ENCODE measurements at regions not wholly inside any gene's neighbourhood (a gene's known extent, or its start where the extent isn't known, plus 50 kb on each side); places are given as distances from the start of the nearest gene placed in this dataset.

DNA sequence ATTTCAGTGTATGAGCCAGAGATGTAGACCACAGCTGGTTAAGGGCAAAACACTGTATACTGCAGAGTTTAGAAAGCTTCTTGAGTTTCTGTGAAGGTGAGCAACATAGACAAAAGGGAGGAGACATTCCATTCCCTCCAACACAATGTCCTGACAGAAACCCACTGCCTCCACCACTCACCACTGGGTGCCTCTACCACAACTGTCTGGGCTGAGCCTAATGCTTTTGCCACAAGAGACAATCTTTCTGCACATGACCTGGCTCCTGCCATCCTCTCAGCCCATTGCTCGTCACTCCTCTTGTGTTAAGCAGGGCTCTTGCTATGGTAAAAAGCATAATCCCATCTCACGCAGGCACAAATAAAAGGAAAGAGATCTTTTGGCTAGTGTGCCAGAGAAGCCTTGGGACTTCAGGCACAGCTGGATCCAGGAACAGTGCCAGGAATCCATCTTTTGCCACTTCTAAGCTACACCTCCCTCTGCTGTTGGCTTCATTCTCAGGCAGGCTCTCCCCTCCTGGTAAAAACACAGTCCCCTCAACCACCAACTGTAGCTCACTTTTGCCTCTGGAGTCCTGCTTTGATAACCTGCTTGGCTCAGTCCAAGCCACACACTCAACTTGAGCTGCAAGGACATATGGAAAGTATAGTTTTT is 140.6 kb upstream of the PRR20G start:
- DNase-seq (ENCODE audit: low read depth): no peak
- H3K36me3 ChIP-seq (ENCODE audit: control insufficient read depth, insufficient read depth, low read length, severe bottlenecking): no peaks in the 10 kb centered on the region
- no peaks in the 10 kb centered on the region for H3K4me1 ChIP-seq (ENCODE audit: control insufficient read depth, insufficient read depth, low read length)
- no peaks in the 10 kb centered on the region for H3K9me3 ChIP-seq (ENCODE audit: control insufficient read depth, low read length)
- H3K4me3 ChIP-seq (ENCODE audit: low read length): no peak overlapping the region
- no peak overlapping the region for H3K9ac ChIP-seq (ENCODE audit: low read length)
- peaks cover 63% of the 10 kb centered on the region for H3K27me3 ChIP-seq (replicated peaks; ENCODE audit: control insufficient read depth, insufficient read depth, low read length)

DNA sequence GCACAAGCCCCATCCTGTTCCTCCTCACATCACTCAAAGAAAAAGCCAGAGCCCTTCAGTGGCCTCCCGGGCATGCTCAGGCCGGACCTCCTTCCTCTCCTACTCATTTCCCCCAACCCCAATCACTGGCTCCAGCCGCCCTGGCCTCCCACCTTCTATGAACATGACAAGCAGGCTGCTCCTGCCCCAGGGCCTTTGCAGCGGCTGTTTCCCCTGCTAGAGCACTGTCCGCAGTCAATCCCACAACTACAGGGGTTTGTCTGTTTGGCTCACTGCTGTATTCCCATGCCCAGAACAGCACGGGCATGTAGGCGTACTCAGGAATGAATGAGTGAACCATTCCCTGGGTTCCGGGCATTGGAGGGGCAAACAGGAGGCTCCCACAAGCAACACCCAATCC is 139.8 kb upstream of the PRR20G start:
- no peak overlapping the region for H3K4me3 ChIP-seq (ENCODE audit: low read length)
- H3K4me1 ChIP-seq (ENCODE audit: control insufficient read depth, insufficient read depth, low read length): no peaks in the 10 kb centered on the region
- no peaks in the 10 kb centered on the region for H3K36me3 ChIP-seq (ENCODE audit: control insufficient read depth, insufficient read depth, low read length, severe bottlenecking)
- H3K9ac ChIP-seq (ENCODE audit: low read length): no peak overlapping the region
- no peak for DNase-seq (ENCODE audit: low read depth)
- H3K9me3 ChIP-seq (ENCODE audit: control insufficient read depth, low read length): no peaks in the 10 kb centered on the region
- peaks cover 70% of the 10 kb centered on the region for H3K27me3 ChIP-seq (replicated peaks; ENCODE audit: control insufficient read depth, insufficient read depth, low read length)

DNA sequence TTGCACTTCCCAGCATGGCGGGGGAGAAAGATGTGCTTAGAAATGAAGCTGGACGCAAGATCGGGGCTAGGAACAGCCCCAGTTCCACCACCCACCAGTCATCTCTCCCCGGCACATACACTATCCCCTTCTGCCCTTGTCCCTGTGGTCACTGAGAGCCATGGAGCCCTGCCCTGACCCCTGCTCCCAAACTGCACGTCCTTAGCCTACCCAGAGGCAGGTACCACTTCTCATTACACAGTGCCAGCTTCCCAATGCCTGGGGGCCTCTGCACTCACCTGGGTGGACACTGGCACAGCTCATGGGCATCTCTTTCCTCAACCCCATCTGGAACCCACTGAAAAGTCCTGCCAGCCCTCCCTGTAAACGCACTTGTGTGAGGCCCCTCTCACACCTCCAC is 139.3 kb upstream of the PRR20G start:
- no peak overlapping the region for H3K9ac ChIP-seq (ENCODE audit: low read length)
- DNase-seq (ENCODE audit: low read depth): no peak
- peaks cover 73% of the 10 kb centered on the region for H3K27me3 ChIP-seq (replicated peaks; ENCODE audit: control insufficient read depth, insufficient read depth, low read length)
- no peaks in the 10 kb centered on the region for H3K4me1 ChIP-seq (ENCODE audit: control insufficient read depth, insufficient read depth, low read length)
- H3K9me3 ChIP-seq (ENCODE audit: control insufficient read depth, low read length): no peaks in the 10 kb centered on the region
- no peaks in the 10 kb centered on the region for H3K36me3 ChIP-seq (ENCODE audit: control insufficient read depth, insufficient read depth, low read length, severe bottlenecking)
- H3K4me3 ChIP-seq (ENCODE audit: low read length): no peak overlapping the region

DNA sequence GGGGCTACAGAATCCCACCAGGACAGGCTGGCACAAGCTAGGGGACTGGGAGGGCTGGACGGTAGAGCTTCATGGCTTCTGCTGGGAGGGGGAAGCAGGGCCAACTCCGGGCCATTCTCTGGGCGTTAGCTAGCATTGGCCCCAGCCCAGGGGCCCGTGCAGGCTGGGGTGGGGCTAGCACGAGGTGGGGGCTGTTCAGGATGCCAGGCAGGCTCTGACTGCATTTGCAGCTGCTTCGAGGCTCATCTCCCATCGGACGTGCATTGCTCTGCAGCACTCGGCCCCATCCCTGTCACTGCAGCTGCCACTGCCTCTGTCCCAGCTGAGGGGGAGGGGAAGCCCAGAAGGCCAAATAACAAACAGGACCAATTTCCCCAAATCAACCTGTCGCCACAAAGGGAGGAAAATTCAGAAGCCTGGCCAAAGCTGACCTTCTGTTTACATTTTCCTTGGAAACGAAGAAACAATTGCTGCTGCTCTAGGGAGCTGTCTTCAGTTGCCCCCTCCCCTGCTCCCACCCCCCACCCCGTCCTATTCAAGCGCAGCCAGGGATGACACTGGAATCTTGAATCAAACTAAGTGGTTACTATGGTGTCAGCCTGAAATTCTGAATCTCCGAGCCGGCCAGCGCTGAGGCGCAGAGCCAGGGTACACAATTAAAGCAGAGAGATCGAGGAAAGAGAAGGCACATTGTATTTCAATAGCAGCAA is 138.8 kb upstream of the PRR20G start:
- H3K9me3 ChIP-seq (ENCODE audit: control insufficient read depth, low read length): no peaks in the 10 kb centered on the region
- H3K4me1 ChIP-seq (ENCODE audit: control insufficient read depth, insufficient read depth, low read length): no peaks in the 10 kb centered on the region
- H3K9ac ChIP-seq (ENCODE audit: low read length): no peak overlapping the region
- no peak for DNase-seq (ENCODE audit: low read depth)
- no peaks in the 10 kb centered on the region for H3K36me3 ChIP-seq (ENCODE audit: control insufficient read depth, insufficient read depth, low read length, severe bottlenecking)
- peaks cover 76% of the 10 kb centered on the region for H3K27me3 ChIP-seq (replicated peaks; ENCODE audit: control insufficient read depth, insufficient read depth, low read length)
- H3K4me3 ChIP-seq (ENCODE audit: low read length): no peak overlapping the region

DNA sequence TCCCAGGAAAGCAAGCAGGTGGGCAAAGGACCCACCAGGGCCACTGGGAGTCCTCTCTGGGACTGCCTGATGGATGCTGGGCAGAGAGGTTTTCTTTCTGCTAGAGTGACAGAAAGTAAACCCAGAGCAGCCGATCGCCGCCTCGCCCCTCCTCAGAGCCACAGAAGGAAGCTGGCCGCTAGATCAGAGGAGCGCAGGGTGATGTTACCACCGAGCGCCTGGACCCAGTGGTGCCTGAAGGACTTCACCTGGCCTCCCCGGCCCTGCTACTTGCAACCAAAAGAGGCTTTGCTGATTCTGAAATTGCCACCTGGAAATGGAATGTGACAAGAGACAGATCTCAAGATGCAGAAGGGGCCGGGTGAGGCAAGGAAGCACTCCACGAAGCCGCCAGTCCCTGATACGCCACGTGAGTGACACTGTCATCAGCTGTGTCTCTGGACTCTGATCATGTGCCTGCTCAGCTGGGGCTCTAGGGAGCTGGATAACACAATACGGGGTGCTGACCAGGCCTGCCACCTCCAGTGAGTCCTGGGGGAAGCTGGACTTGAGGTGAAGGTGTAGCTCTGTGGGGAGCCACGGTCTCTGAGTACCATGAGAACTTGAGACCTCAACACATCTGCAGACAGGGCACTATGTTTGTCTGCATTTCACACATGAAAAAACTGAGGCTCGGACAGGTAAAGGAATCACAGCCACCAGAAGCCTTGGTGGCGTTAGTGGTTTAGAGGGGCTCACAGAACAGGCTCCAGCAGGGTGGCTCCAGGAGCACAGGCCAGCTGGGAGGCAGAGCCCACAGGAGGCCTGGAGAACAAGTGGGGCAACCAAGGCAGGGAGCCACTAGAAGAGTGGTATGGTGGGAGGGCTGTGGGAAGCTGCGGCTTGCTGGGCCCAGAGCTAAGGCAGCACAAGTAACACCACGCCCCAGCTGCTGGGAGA is 137.9 kb upstream of the PRR20G start:
- no peaks in the 10 kb centered on the region for H3K36me3 ChIP-seq (ENCODE audit: control insufficient read depth, insufficient read depth, low read length, severe bottlenecking)
- H3K9ac ChIP-seq (ENCODE audit: low read length): no peak overlapping the region
- H3K27me3 ChIP-seq (replicated peaks; ENCODE audit: control insufficient read depth, insufficient read depth, low read length): peaks cover 75% of the 10 kb centered on the region
- H3K4me3 ChIP-seq (ENCODE audit: low read length): no peak overlapping the region
- no peaks in the 10 kb centered on the region for H3K9me3 ChIP-seq (ENCODE audit: control insufficient read depth, low read length)
- no peak for DNase-seq (ENCODE audit: low read depth)
- no peaks in the 10 kb centered on the region for H3K4me1 ChIP-seq (ENCODE audit: control insufficient read depth, insufficient read depth, low read length)

DNA sequence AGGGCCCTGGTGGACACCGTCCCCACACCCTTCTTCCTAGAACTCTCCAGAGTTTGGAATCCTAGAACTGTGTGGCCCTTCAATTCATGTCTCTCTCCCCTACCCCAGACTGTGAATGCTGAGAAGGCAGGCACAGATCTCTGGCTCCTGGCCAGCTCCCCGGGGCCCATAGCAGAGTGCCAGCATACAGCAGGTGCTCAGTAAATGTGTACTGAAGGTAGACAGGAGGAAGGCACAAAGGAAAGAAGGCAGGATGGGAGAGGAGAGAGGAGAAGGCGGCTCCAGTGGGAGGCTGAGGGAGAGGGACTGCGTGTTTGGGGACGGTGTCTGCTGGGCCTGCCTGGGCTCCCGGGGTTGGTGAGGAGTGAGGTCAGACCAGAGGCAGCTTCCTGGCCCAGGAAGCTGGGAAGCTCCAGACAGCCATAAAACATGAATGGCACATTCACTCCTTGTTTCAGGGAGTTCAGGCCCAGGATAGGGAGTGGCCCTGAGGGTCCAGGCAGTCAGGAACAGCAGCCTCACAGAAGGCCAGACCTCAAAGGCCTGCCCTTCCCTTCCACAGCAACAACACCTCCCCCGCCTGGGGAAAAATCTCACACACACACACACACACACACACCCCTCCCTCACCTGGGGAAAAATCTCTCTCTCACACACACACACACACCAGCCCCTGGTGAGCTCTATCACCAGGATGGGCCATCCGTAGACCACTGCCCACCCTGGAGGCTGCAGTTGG is 137.1 kb upstream of the PRR20G start:
- no peak overlapping the region for H3K9ac ChIP-seq (ENCODE audit: low read length)
- no peaks in the 10 kb centered on the region for H3K36me3 ChIP-seq (ENCODE audit: control insufficient read depth, insufficient read depth, low read length, severe bottlenecking)
- H3K27me3 ChIP-seq (replicated peaks; ENCODE audit: control insufficient read depth, insufficient read depth, low read length): peaks cover 78% of the 10 kb centered on the region
- no peaks in the 10 kb centered on the region for H3K4me1 ChIP-seq (ENCODE audit: control insufficient read depth, insufficient read depth, low read length)
- H3K9me3 ChIP-seq (ENCODE audit: control insufficient read depth, low read length): no peaks in the 10 kb centered on the region
- DNase-seq (ENCODE audit: low read depth): no peak
- H3K4me3 ChIP-seq (ENCODE audit: low read length): no peak overlapping the region

DNA sequence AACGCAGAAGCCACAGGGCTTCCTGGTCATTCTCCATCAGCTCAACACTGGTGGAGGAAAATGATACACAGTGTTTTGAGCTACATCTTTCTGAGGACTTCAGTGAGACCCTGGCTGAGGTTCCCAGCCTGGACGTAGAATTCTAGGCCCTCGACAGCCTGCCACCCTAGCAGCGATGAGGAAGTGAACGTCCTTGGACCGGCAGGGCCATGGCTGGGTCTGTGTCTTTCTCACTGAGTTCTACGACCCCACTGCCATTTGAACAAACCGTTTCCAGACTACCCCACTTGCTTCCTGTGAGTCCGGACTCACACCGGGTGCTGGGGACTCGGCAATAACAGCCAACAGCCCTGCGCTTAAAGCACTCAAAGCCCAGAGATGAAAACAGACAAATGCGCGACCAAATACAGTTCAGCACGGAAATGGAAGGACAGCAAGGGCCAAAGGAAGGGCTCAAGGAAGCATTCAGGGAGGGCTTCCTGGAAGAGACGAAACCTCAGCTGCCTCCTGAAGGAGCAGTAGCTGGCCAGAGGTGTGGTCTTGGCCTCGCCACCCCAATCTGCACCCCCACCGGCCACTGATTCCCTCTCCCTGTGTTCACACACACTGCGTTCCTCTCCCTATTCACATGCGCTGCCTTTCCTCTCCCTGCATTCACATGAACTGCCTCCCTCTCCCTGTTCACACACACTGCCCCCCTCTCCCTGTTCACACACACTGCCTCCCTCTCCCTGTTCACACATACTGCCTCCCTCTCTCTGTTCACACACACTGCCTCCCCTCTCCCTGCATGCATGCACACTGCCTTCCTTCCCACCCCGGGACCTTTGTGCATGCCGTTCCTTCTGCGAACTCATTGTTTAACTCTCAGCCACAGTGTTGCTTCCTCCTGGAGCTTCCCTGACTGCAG is 136.3 kb upstream of the PRR20G start:
- H3K9ac ChIP-seq (ENCODE audit: low read length): no peak overlapping the region
- no peaks in the 10 kb centered on the region for H3K36me3 ChIP-seq (ENCODE audit: control insufficient read depth, insufficient read depth, low read length, severe bottlenecking)
- H3K27me3 ChIP-seq (replicated peaks; ENCODE audit: control insufficient read depth, insufficient read depth, low read length): peaks cover 78% of the 10 kb centered on the region
- H3K4me1 ChIP-seq (ENCODE audit: control insufficient read depth, insufficient read depth, low read length): no peaks in the 10 kb centered on the region
- no peak overlapping the region for H3K4me3 ChIP-seq (ENCODE audit: low read length)
- H3K9me3 ChIP-seq (ENCODE audit: control insufficient read depth, low read length): no peaks in the 10 kb centered on the region
- DNase-seq (ENCODE audit: low read depth): no peak

DNA sequence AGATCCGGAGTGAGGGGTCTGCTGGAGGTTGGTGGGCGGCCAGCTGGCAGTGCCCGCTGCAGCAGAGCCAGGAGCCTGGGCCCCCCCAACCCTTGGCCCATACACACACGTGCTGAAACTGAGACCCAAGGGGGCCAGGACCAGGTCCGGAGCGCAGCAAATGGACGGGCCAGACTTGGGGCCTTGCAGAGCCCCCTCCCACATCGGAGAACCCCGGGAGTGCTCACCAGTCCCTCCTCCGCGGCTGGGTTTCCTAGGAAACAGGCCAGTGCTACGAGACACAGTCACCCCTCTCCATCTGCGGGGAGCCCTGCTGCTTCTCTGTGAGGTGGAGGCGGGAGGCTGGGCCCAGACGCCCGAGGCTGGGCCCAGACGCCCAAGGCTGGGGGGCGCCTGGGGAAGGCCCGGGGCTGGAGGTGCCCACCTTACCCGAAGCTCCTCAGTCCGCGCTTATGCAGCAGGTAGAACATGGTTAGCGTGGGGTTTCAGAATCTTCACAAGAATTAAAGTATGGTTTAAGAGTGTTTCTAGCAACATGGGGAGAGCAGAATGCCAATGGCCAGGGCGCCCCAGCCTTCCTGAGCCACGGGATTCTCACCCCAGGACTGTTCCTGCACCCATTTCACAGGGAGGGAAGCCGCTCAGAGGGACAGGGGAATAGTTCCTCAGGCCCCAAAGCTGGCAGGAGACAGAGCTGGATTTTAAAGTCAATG is 135.0 kb upstream of the PRR20G start:
- H3K9me3 ChIP-seq (ENCODE audit: control insufficient read depth, low read length): no peaks in the 10 kb centered on the region
- no peak for DNase-seq (ENCODE audit: low read depth)
- no peak overlapping the region for H3K9ac ChIP-seq (ENCODE audit: low read length)
- peaks cover 66% of the 10 kb centered on the region for H3K27me3 ChIP-seq (replicated peaks; ENCODE audit: control insufficient read depth, insufficient read depth, low read length)
- no peaks in the 10 kb centered on the region for H3K36me3 ChIP-seq (ENCODE audit: control insufficient read depth, insufficient read depth, low read length, severe bottlenecking)
- peaks cover 6% of the 10 kb centered on the region for H3K4me1 ChIP-seq (ENCODE audit: control insufficient read depth, insufficient read depth, low read length)
- no peak overlapping the region for H3K4me3 ChIP-seq (ENCODE audit: low read length)

DNA sequence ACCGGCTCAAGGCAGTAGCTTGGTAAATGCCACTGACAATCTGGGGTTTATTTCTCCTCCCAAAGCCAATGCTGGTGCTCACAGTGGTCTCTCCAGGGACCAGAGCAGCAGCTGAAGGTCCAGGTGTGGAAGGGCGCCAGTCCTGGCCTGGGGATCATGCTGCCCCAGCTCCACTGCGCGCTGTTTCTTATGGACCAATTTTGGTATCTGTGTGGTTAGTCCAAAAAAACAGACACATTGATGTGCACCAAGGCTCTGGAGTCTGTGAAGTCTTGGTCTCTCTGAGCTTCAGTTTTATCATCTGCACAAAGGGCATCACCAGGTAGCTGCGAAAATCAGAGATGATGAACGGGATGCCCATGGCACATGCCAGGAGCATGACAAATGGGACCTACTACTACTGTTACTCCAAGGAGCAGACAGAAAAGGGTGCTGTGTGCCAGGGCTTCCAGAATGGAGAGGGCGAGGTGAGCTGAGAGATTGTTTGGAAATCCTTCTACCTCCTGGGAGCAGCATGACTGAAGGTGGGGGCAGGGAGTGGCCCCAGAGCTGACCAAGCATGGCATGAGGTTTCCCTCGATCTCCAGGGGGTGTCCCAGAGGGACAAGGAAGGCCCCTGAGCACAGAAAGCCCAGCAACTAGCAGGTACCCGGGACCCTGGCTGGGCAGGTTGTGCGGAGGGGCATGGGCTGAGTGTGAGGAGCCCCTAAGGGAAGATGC is 134.3 kb upstream of the PRR20G start:
- Histone ChIP-seq H3K9me3 (ENCODE audit: control insufficient read depth, low read length) (no peaks in the 10 kb centered on the region), H3K27me3 (replicated peaks; ENCODE audit: control insufficient read depth, insufficient read depth, low read length) (peaks cover 61% of the 10 kb centered on the region), H3K4me1 (ENCODE audit: control insufficient read depth, insufficient read depth, low read length) (peaks cover 8% of the 10 kb centered on the region), H3K36me3 (ENCODE audit: control insufficient read depth, insufficient read depth, low read length, severe bottlenecking) (no peaks in the 10 kb centered on the region), H3K4me3 (ENCODE audit: low read length) (no peak overlapping the region), H3K9ac (ENCODE audit: low read length) (no peak overlapping the region)
- no peak for DNase-seq (ENCODE audit: low read depth)
